NB4 (cell line): ENCODE measurements at regions not wholly inside any gene's neighbourhood (a gene's known extent, or its start where the extent isn't known, plus 50 kb on each side); places are given as distances from the start of the nearest gene placed in this dataset.

Experiments used
- MYC ChIP-seq: IDR thresholded peaks from 2 replicates; pipeline ENCODE4 v1.6.1; 2011; ENCODE audit warnings: low read depth, low read length
- POLR2A ChIP-seq: IDR thresholded peaks from 2 replicates; pipeline ENCODE4 v1.6.1; 2011; ENCODE audit warnings: mild to moderate bottlenecking; ENCODE audit not compliant: insufficient read length; ENCODE audit errors: extremely low read depth
- TF ChIP-seq, protein P1 (sequence below): IDR thresholded peaks from one replicate; pipeline ENCODE4 v1.5.1; 2012; ENCODE audit warnings: low read depth, low read length
- TF ChIP-seq, protein P2 (sequence below): IDR thresholded peaks from 2 replicates; pipeline ENCODE4 v1.6.1; 2011; ENCODE audit warnings: low read depth, low read length

DNA sequence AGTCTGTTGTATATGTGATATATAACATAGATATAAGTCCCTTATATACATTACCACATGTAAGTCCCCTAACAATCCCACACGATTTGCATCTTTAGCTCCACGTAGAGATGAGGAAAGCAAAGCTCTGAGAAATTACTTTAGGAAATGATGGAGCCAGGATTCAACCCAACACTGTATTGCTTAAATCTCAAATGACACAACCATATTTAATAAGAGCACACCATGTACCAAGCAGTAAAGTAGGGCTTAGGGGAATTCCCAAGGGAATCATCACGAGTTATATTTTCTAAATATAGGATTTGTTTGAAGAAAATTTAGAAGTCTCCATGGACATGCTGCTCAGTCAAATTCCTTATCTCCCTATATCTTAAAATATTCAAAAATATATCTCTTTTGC lies 61.3 kb upstream of the POMP start:
- TF ChIP-seq, protein P1, sequence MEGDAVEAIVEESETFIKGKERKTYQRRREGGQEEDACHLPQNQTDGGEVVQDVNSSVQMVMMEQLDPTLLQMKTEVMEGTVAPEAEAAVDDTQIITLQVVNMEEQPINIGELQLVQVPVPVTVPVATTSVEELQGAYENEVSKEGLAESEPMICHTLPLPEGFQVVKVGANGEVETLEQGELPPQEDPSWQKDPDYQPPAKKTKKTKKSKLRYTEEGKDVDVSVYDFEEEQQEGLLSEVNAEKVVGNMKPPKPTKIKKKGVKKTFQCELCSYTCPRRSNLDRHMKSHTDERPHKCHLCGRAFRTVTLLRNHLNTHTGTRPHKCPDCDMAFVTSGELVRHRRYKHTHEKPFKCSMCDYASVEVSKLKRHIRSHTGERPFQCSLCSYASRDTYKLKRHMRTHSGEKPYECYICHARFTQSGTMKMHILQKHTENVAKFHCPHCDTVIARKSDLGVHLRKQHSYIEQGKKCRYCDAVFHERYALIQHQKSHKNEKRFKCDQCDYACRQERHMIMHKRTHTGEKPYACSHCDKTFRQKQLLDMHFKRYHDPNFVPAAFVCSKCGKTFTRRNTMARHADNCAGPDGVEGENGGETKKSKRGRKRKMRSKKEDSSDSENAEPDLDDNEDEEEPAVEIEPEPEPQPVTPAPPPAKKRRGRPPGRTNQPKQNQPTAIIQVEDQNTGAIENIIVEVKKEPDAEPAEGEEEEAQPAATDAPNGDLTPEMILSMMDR: no peak
- TF ChIP-seq POLR2A: no peak
- no peak for TF ChIP-seq MYC
- TF ChIP-seq, protein P2, sequence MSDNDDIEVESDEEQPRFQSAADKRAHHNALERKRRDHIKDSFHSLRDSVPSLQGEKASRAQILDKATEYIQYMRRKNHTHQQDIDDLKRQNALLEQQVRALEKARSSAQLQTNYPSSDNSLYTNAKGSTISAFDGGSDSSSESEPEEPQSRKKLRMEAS: no peak
